ENCODE measurements at regions not wholly inside any gene's neighbourhood (a gene's known extent, or its start where the extent isn't known, plus 50 kb on each side); places are given as distances from the start of the nearest gene placed in this dataset.
A peak's percentile ranks its signal among the peaks of the same experiment; 100 is the strongest.

DNA sequence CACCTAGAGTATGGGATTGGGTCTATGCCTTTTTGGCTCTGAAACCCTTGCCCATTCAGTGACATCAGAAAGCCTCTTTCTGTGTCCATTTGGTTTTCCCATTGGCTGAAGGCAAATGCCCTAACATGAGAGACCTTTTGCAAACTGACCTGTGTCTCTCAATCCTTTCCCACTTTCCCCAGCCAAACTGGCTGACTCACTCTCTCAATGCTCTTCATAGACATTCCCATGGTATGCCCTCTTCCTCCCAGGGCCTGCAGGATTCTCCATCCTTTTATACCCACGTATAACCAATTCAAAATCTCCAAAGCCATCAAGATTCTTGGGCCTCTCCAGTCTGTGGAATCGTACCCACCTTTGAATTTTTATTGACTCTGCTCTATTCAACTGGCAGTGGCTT lies 563.3 kb downstream of the GATA3 start:
- Histone ChIP-seq H4K20me1 (ENCODE audit: control insufficient read depth, extremely low read depth, insufficient read depth, low read length) (no peaks in the 10 kb centered on the region), H3K4me1 (ENCODE audit: control insufficient read depth, extremely low read depth, insufficient read depth, low read length) (peaks cover 24% of the 10 kb centered on the region), H3K79me2 (ENCODE audit: control insufficient read depth, insufficient read depth, low read length) (no peaks in the 10 kb centered on the region), H3K27ac (ENCODE audit: control insufficient read depth, insufficient read depth, low read length) (no peak overlapping the region), H3K4me2 (ENCODE audit: control insufficient read depth, extremely low read depth, insufficient read depth, low read depth, low read length) (no peak overlapping the region), H3K9me1 (ENCODE audit: control insufficient read depth, extremely low read depth, insufficient read depth, low read length) (no peaks in the 10 kb centered on the region), H3K27me3 (ENCODE audit: control insufficient read depth, extremely low read depth, insufficient read depth, low read length) (no peaks in the 10 kb centered on the region), H3K9me3 (ENCODE audit: control insufficient read depth, low read depth, low read length) (no peaks in the 10 kb centered on the region), H3K36me3 (ENCODE audit: control insufficient read depth in 2 of 2, extremely low read depth in 1 of 2, insufficient read depth in 2 of 2, low read length in 2 of 2) (no peaks in the 10 kb centered on the region), H3K4me3 (ENCODE audit: control insufficient read depth in 2 of 3, extremely low read depth in 1 of 3, insufficient read depth in 2 of 3, low read depth in 1 of 3, low read length in 3 of 3) (no peak overlapping the region), H3K9ac (ENCODE audit: control insufficient read depth, extremely low read depth, insufficient read depth, low read length) (no peak overlapping the region), H2AFZ (ENCODE audit: control insufficient read depth, low read length) (no peak overlapping the region)
- dilution Hi-C loops (cut with MboI; ENCODE audit: extremely low pct_ligation_motif_present, low sequenced_read_pairs): no loop called here
- TF ChIP-seq, protein P1, sequence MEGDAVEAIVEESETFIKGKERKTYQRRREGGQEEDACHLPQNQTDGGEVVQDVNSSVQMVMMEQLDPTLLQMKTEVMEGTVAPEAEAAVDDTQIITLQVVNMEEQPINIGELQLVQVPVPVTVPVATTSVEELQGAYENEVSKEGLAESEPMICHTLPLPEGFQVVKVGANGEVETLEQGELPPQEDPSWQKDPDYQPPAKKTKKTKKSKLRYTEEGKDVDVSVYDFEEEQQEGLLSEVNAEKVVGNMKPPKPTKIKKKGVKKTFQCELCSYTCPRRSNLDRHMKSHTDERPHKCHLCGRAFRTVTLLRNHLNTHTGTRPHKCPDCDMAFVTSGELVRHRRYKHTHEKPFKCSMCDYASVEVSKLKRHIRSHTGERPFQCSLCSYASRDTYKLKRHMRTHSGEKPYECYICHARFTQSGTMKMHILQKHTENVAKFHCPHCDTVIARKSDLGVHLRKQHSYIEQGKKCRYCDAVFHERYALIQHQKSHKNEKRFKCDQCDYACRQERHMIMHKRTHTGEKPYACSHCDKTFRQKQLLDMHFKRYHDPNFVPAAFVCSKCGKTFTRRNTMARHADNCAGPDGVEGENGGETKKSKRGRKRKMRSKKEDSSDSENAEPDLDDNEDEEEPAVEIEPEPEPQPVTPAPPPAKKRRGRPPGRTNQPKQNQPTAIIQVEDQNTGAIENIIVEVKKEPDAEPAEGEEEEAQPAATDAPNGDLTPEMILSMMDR (optimal IDR thresholded peaks at IDR 0.05 in 1 of 3, IDR thresholded peaks at IDR 0.05 in 1 of 3, conservative IDR thresholded peaks at IDR 0.05 in 1 of 3; ENCODE audit: extremely low read depth in 1 of 3, insufficient read depth in 2 of 3, low read length in 3 of 3): no peak
- no peak for TF ChIP-seq EZH2 (IDR thresholded peaks at IDR 0.05; ENCODE audit: low read length)
- FAIRE-seq: no peak
- no peak for DNase-seq (ENCODE audit: low read depth, low spot score)

DNA sequence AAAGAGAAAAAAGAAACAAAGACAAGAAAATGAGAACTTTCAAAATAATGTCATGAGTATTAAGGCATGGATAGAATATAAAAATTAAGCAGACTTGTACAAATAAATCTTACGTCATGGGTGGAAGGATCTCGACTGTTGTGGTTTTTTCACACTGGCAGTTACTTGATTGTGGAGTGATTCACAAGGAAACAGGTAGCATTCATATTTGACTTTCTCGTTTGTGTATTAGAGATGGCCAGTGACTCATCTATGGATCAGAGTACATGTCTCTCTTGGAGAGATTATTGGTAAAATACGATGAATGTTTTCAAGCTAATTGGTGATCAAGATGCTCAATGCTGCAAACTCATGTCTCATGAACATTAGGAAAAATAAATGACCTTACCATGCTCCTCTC lies 564.3 kb downstream of the GATA3 start:
- Histone ChIP-seq H3K36me3 (ENCODE audit: control insufficient read depth in 2 of 2, extremely low read depth in 1 of 2, insufficient read depth in 2 of 2, low read length in 2 of 2) (no peaks in the 10 kb centered on the region), H3K9ac (ENCODE audit: control insufficient read depth, extremely low read depth, insufficient read depth, low read length) (no peak overlapping the region), H3K27ac (ENCODE audit: control insufficient read depth, insufficient read depth, low read length) (no peak overlapping the region), H3K9me1 (ENCODE audit: control insufficient read depth, extremely low read depth, insufficient read depth, low read length) (no peaks in the 10 kb centered on the region), H2AFZ (ENCODE audit: control insufficient read depth, low read length) (no peak overlapping the region), H3K79me2 (ENCODE audit: control insufficient read depth, insufficient read depth, low read length) (no peaks in the 10 kb centered on the region), H3K4me2 (ENCODE audit: control insufficient read depth, extremely low read depth, insufficient read depth, low read depth, low read length) (no peak overlapping the region), H3K4me3 (ENCODE audit: control insufficient read depth in 2 of 3, extremely low read depth in 1 of 3, insufficient read depth in 2 of 3, low read depth in 1 of 3, low read length in 3 of 3) (no peak overlapping the region), H3K4me1 (ENCODE audit: control insufficient read depth, extremely low read depth, insufficient read depth, low read length) (peaks cover 21% of the 10 kb centered on the region), H3K27me3 (ENCODE audit: control insufficient read depth, extremely low read depth, insufficient read depth, low read length) (no peaks in the 10 kb centered on the region), H4K20me1 (ENCODE audit: control insufficient read depth, extremely low read depth, insufficient read depth, low read length) (no peaks in the 10 kb centered on the region), H3K9me3 (ENCODE audit: control insufficient read depth, low read depth, low read length) (no peaks in the 10 kb centered on the region)
- dilution Hi-C loops (cut with MboI; ENCODE audit: extremely low pct_ligation_motif_present, low sequenced_read_pairs): no loop called here
- DNase-seq (ENCODE audit: low read depth, low spot score): peak; percentile 38
- FAIRE-seq: peak; percentile 90
- TF ChIP-seq, protein P1 (optimal IDR thresholded peaks at IDR 0.05 in 1 of 3, IDR thresholded peaks at IDR 0.05 in 1 of 3, conservative IDR thresholded peaks at IDR 0.05 in 1 of 3; ENCODE audit: extremely low read depth in 1 of 3, insufficient read depth in 2 of 3, low read length in 3 of 3): no peak
- no peak for TF ChIP-seq EZH2 (IDR thresholded peaks at IDR 0.05; ENCODE audit: low read length)
